ENCODE measurements at regions not wholly inside any gene's neighbourhood (a gene's known extent, or its start where the extent isn't known, plus 50 kb on each side); places are given as distances from the start of the nearest gene placed in this dataset.
"Not testable (repeated sequence)": the region's sequence is repeated elsewhere in the genome, so short reads cannot be mapped to it uniquely, and the experiment has no call there.

DNA sequence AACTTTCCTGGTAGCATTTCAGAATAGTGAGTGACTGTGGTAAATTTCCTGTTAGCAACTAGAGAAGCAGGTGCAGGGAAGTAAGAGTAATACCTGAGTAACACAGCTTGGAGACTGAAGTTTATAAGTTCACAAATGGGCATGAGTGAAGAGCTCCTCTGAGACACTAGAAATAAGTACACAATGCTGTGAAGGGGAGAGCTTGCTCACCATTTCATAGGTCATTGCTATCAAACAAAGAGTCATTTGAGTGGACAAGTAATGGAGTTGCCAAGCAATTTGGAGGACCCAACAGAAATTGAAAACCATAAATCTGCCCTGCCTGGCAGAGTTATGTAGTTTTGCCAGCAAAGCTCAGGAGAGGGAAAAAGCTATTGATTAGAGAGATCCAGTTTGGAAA lies 523.6 kb downstream of the TRAM1L1 start:
- Mint-ChIP-seq H3K36me3 (ENCODE audit: insufficient read depth) (no peaks in the 10 kb centered on the region), H3K9me3 (peaks cover 35% of the 10 kb centered on the region), H3K27me3 (no peaks in the 10 kb centered on the region), H3K4me1 (no peaks in the 10 kb centered on the region), H3K4me3 (no peak overlapping the region), H3K27ac (ENCODE audit: low read depth) (no peak overlapping the region)
- DNase-seq (ENCODE audit: low spot score in 2 of 2) (no peak), ATAC-seq (replicated peaks; ENCODE audit: extremely low read depth, poor library complexity, severe bottlenecking) (no peak)

DNA sequence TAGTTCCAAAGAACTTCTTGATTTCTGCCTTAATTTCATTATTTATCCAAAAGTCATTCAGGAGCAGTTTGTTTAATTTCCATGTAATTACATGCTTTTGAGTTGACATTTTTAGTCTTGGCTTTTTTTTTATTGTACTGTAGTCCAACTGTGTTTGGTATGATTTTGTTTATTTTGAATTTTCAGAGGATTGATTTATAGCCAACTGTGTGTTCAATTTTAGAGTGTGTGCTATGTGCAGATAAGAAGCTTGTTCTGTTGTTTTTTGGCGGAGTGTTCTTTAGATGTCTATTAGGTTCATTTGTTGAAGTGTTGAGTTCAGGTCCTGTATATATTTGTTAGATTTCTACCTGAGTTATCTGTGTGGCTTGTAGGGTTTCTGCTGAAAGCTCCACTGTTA lies 533.6 kb downstream of the TRAM1L1 start:
- H3K36me3 Mint-ChIP-seq (ENCODE audit: insufficient read depth), result no peaks in the 10 kb centered on the region
- no peaks in the 10 kb centered on the region for H3K27me3 Mint-ChIP-seq
- H3K4me3 Mint-ChIP-seq, result no peak overlapping the region
- DNase-seq (ENCODE audit: low spot score in 2 of 2) (no peak), ATAC-seq (replicated peaks; ENCODE audit: extremely low read depth, poor library complexity, severe bottlenecking) (no peak)
- no peaks in the 10 kb centered on the region for H3K4me1 Mint-ChIP-seq
- peaks cover 22% of the 10 kb centered on the region for H3K9me3 Mint-ChIP-seq
- no peak overlapping the region for H3K27ac Mint-ChIP-seq (ENCODE audit: low read depth)

DNA sequence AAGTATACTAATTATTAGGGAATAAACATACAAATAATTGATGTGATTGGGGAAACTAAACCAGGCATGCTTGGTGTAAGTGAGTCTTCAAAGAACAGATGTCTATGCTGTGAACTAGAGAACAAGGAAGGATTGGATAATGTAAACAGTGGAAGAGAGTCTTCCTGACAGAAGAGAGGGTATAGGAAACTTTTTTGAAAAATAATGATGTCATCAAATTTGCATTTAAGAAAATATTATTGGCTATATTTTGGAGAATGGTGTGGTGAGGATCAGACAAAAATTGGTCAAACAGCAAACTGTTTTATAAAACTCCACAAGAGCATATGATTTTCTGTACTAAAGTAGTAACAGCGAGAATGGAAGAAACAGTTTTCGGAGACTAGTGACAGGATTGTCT lies 537.7 kb downstream of the TRAM1L1 start:
- H3K36me3 Mint-ChIP-seq (ENCODE audit: insufficient read depth), result no peaks in the 10 kb centered on the region
- no peak overlapping the region for H3K4me3 Mint-ChIP-seq
- DNase-seq (ENCODE audit: low spot score in 2 of 2) (no peak), ATAC-seq (replicated peaks; ENCODE audit: extremely low read depth, poor library complexity, severe bottlenecking) (no peak)
- H3K27me3 Mint-ChIP-seq, result no peaks in the 10 kb centered on the region
- no peak overlapping the region for H3K27ac Mint-ChIP-seq (ENCODE audit: low read depth)
- H3K9me3 Mint-ChIP-seq, result peaks cover 27% of the 10 kb centered on the region
- no peaks in the 10 kb centered on the region for H3K4me1 Mint-ChIP-seq

DNA sequence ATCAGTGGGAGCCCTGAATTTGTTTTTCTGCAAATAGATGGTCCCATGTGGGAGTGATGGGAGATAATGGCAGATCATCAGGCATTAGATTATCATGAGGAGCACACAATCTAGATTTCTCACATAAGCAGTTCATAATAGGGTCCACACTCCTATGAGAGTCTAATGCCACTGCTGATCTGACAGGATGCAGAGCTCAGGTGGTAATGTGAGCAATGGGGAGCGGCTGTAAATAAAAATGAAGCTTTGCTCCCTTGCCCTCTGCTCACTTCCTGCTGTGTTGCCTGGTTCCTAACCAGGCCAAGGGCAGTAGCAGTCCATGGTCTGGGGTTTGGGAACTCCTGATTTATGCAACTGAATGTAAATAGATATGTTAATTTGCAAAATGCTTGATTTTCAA lies 538.6 kb downstream of the TRAM1L1 start:
- no peaks in the 10 kb centered on the region for H3K36me3 Mint-ChIP-seq (ENCODE audit: insufficient read depth)
- no peak overlapping the region for H3K27ac Mint-ChIP-seq (ENCODE audit: low read depth)
- DNase-seq (ENCODE audit: low spot score in 2 of 2), result no peak
- H3K27me3 Mint-ChIP-seq, result no peaks in the 10 kb centered on the region
- H3K4me3 Mint-ChIP-seq, result no peak overlapping the region
- ATAC-seq (replicated peaks; ENCODE audit: extremely low read depth, poor library complexity, severe bottlenecking), result no peak
- no peaks in the 10 kb centered on the region for H3K4me1 Mint-ChIP-seq
- H3K9me3 Mint-ChIP-seq, result peaks cover 31% of the 10 kb centered on the region

DNA sequence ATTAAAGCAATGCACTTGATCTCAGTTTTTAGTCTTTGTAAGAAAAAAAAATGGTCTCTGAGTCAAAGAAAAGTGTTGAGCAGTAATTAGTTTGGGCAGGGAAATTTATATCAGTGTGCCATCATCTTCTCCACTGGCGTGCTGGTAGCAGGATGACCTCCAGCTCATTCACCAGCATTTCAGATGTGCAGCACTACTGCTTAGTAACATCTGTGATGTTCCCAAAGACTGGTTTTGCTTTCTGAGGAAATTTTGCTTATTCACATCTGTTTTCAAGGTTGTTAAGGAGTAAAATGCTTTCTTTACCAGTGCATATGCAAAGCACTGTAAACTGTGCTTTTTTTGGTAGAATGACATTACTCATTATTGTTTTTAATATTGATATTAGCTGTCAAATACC lies 540.4 kb downstream of the TRAM1L1 start:
- H3K4me3 Mint-ChIP-seq, result no peak overlapping the region
- no peak overlapping the region for H3K27ac Mint-ChIP-seq (ENCODE audit: low read depth)
- DNase-seq (ENCODE audit: low spot score in 2 of 2), result no peak
- H3K4me1 Mint-ChIP-seq, result no peaks in the 10 kb centered on the region
- H3K36me3 Mint-ChIP-seq (ENCODE audit: insufficient read depth), result no peaks in the 10 kb centered on the region
- H3K9me3 Mint-ChIP-seq, result peaks cover 26% of the 10 kb centered on the region
- ATAC-seq (replicated peaks; ENCODE audit: extremely low read depth, poor library complexity, severe bottlenecking), result no peak
- no peaks in the 10 kb centered on the region for H3K27me3 Mint-ChIP-seq

DNA sequence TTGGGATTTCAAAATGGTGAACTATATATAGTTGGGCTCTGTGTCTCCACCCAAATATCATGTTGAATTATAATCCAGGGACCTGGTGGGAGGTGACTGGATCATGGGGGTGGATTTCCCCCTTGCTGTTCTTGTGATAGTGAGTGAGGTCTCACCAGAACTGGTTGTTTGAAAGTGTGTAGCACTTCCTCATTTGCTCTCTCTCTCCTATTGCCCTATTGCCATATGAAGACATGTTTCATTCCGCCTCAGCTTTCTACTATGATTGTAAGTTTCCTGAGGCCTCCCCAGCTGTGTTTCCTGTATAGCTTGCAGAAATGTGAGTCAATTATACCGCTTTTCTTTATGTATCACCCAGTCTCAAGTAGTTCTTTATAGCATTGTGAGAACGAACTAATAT lies 545.6 kb downstream of the TRAM1L1 start:
- H3K36me3 Mint-ChIP-seq (ENCODE audit: insufficient read depth), result no peaks in the 10 kb centered on the region
- ATAC-seq (replicated peaks; ENCODE audit: extremely low read depth, poor library complexity, severe bottlenecking), result no peak
- H3K9me3 Mint-ChIP-seq, result peaks cover 25% of the 10 kb centered on the region

DNA sequence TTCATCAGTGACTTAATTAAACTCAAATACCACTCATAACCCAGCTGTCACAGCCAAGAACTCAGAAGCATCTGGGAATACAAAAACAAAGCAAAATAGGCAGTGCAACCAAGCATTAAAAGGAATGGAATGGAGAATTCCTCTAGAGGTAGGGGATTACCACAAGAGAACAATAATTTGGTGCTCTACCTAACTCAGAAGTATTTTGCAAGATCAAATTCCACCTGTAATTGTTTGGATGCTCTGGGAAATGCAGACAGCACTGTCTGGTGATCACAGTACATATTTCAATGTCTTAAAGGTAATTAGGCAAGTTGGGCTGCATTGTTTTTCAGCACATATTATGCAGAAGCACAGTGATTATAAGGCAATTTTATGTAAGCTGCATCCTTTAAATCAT lies 547.5 kb downstream of the TRAM1L1 start:
- H3K27ac Mint-ChIP-seq (ENCODE audit: low read depth), result no peak overlapping the region
- H3K27me3 Mint-ChIP-seq, result no peaks in the 10 kb centered on the region
- H3K9me3 Mint-ChIP-seq, result peaks cover 19% of the 10 kb centered on the region
- ATAC-seq (replicated peaks; ENCODE audit: extremely low read depth, poor library complexity, severe bottlenecking) (no peak), DNase-seq (ENCODE audit: low spot score in 2 of 2) (no peak)
- H3K4me3 Mint-ChIP-seq, result no peak overlapping the region
- no peaks in the 10 kb centered on the region for H3K4me1 Mint-ChIP-seq
- H3K36me3 Mint-ChIP-seq (ENCODE audit: insufficient read depth), result no peaks in the 10 kb centered on the region

More for the DNA sequence above, 545.6 kb downstream of the TRAM1L1 start:
- Mint-ChIP-seq H3K4me1 (no peaks in the 10 kb centered on the region), H3K27me3 (no peaks in the 10 kb centered on the region), H3K4me3 (no peak overlapping the region), H3K27ac (ENCODE audit: low read depth) (no peak overlapping the region)
- no peak for DNase-seq (ENCODE audit: low spot score in 2 of 2)

DNA sequence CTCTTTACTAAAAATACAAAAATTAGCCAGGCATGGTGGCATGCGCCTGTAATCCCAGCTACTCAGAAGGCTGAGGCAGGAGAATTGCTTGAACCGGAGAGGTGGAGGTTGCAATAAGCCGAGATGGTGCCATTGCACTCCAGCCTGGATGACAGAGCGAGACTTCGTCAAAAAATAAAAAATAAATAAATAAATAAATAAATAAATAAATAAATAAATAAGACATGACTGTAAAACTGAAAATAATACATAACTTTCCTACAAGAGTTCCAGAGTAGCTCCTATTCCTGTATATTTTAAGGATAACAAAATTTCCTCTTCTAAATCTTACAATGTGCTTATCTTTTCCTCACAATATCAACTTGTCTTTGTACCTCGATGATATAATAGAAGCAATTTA lies 549.4 kb downstream of the TRAM1L1 start:
- ATAC-seq (replicated peaks; ENCODE audit: extremely low read depth, poor library complexity, severe bottlenecking); H3K27me3 Mint-ChIP-seq; H3K4me1 Mint-ChIP-seq; H3K27ac Mint-ChIP-seq (ENCODE audit: low read depth); DNase-seq (ENCODE audit: low spot score in 2 of 2); H3K4me3 Mint-ChIP-seq; H3K36me3 Mint-ChIP-seq (ENCODE audit: insufficient read depth): not testable (repeated sequence)
- peaks cover 14% of the 10 kb centered on the region for H3K9me3 Mint-ChIP-seq

DNA sequence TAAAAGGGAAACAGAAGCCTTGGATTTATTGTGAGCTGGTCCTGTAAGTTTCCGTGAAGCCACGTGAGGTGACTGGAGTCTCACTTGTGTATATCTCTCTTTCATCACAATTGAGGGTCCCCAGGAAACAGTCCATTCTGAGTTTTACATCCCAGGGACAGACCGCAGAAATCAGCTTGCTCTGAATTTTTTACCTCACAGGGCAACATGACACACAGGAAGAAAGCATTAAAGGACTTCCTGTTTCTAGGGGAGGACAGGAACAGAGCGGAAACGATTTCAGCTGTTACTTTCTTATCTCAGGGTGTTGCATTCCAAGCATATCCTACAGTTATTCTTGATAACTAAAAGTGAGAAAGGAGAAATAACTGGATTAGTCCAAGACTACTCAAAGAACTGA lies 553.5 kb downstream of the TRAM1L1 start:
- H3K36me3 Mint-ChIP-seq (ENCODE audit: insufficient read depth), result no peaks in the 10 kb centered on the region
- H3K4me1 Mint-ChIP-seq, result no peaks in the 10 kb centered on the region
- no peak for DNase-seq (ENCODE audit: low spot score in 2 of 2)
- no peak overlapping the region for H3K4me3 Mint-ChIP-seq
- H3K27ac Mint-ChIP-seq (ENCODE audit: low read depth), result no peak overlapping the region
- no peak for ATAC-seq (replicated peaks; ENCODE audit: extremely low read depth, poor library complexity, severe bottlenecking)
- no peaks in the 10 kb centered on the region for H3K27me3 Mint-ChIP-seq
- peaks cover 16% of the 10 kb centered on the region for H3K9me3 Mint-ChIP-seq

DNA sequence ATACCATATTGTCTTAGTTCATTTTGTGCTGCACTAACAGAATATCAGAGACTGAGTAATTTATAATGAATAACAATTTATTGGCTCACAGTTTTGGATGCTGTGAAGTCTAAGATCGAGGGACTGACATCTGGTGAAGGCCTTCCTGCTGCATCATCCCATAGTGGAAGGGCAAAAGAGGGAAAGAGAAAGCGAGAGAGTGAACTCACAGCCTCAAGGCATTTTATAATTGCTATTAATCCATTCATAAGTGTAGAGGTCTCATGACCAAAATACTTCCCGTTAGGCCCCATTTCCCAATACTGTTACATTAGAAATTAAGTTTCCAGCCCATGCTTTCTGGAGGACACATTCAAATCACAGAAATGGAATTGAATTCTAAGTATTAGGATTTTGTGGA lies 554.4 kb downstream of the TRAM1L1 start:
- H3K4me1 Mint-ChIP-seq, result no peaks in the 10 kb centered on the region
- no peaks in the 10 kb centered on the region for H3K36me3 Mint-ChIP-seq (ENCODE audit: insufficient read depth)
- no peak for DNase-seq (ENCODE audit: low spot score in 2 of 2)
- no peaks in the 10 kb centered on the region for H3K27me3 Mint-ChIP-seq
- H3K4me3 Mint-ChIP-seq, result no peak overlapping the region
- H3K9me3 Mint-ChIP-seq, result peaks cover 16% of the 10 kb centered on the region
- ATAC-seq (replicated peaks; ENCODE audit: extremely low read depth, poor library complexity, severe bottlenecking), result no peak
- no peak overlapping the region for H3K27ac Mint-ChIP-seq (ENCODE audit: low read depth)

DNA sequence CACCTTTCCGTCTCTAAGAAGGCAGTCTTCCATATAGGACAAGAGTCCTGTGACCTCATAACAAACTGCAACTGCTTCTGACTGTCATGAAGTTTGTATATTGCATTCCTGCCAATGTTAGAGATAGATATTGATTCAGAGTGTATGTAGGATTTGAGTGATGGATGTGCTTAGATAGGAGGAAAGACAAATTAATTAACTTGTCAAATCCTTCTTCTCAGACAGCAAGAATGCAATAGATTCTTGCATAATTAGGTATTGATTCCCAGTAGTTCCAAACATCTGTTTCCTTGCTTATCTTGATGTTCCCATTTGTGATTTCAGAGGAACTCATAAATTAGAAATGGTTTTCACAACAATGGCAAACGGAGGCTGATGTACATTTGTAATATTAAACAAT lies 555.3 kb downstream of the TRAM1L1 start:
- no peak for ATAC-seq (replicated peaks; ENCODE audit: extremely low read depth, poor library complexity, severe bottlenecking)
- no peaks in the 10 kb centered on the region for H3K4me1 Mint-ChIP-seq
- H3K9me3 Mint-ChIP-seq, result peaks cover 16% of the 10 kb centered on the region
- no peaks in the 10 kb centered on the region for H3K27me3 Mint-ChIP-seq
- H3K36me3 Mint-ChIP-seq (ENCODE audit: insufficient read depth), result no peaks in the 10 kb centered on the region
- DNase-seq (ENCODE audit: low spot score in 2 of 2), result no peak
- H3K4me3 Mint-ChIP-seq, result no peak overlapping the region
- no peak overlapping the region for H3K27ac Mint-ChIP-seq (ENCODE audit: low read depth)

DNA sequence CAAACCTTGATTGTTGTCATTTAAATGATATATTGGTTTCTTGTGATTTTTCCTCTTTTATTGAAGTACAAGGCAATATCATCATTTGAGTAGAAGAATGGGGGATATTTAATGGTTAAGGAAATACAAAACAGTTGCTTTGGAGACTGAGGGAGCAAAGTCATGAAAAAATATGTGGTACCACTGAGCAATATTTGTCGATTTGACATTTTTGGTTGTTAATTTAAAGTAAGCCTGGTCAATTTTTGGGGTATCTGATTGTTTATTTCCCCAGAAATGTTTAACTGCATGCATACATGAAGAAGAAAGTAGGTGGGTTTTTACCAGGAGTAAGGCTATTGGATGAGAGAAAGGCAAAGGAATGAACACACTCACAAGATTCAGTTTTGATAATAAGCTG lies 556.2 kb downstream of the TRAM1L1 start:
- no peaks in the 10 kb centered on the region for H3K27me3 Mint-ChIP-seq
- ATAC-seq (replicated peaks; ENCODE audit: extremely low read depth, poor library complexity, severe bottlenecking), result no peak
- H3K36me3 Mint-ChIP-seq (ENCODE audit: insufficient read depth), result no peaks in the 10 kb centered on the region
- H3K9me3 Mint-ChIP-seq, result peaks cover 16% of the 10 kb centered on the region
- no peak overlapping the region for H3K27ac Mint-ChIP-seq (ENCODE audit: low read depth)
- H3K4me3 Mint-ChIP-seq, result no peak overlapping the region
- H3K4me1 Mint-ChIP-seq, result no peaks in the 10 kb centered on the region
- DNase-seq (ENCODE audit: low spot score in 2 of 2), result no peak

DNA sequence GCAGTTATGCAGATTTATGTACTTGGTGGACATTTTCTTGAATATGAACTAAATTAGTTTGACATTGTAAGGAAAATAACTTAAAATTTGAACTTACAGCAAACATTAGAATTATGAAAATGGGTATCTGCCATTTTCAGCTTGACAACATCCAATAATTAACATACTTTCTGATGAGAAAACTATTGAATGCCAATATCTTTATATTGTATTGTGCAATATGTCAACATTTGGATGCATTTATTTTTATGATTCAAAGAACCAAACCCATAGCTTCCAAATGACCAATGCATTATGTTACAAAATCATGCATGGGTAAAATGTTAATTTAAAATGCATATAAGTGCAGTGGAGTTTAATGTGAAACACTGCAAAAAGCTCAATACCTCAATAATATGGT lies 562.5 kb downstream of the TRAM1L1 start:
- ATAC-seq (replicated peaks; ENCODE audit: extremely low read depth, poor library complexity, severe bottlenecking) (no peak), DNase-seq (ENCODE audit: low spot score in 2 of 2) (no peak)
- H3K9me3 Mint-ChIP-seq, result peaks cover 20% of the 10 kb centered on the region
- H3K4me3 Mint-ChIP-seq, result no peak overlapping the region
- H3K27ac Mint-ChIP-seq (ENCODE audit: low read depth), result no peak overlapping the region
- no peaks in the 10 kb centered on the region for H3K4me1 Mint-ChIP-seq
- no peaks in the 10 kb centered on the region for H3K27me3 Mint-ChIP-seq
- peaks cover 2% of the 10 kb centered on the region for H3K36me3 Mint-ChIP-seq (ENCODE audit: insufficient read depth)

DNA sequence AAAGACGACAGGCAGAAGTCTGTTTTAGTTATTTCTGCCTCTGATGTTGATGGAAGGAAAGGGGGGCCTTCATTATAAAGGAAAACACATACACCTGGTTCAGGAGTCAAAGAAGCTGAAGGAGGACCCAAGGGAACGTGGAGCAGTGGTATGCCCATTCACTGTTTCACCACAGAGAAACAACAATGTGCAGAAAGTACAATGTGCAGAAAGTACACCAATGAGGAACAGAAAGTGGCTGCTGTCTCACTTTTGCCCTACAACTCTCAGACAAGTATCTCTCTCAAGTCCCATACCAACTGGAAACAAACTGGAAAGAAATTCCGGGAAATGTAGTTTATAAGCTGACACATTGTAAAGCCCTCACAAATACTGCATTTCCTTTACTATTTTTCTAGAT lies 564.5 kb downstream of the TRAM1L1 start:
- no peak for DNase-seq (ENCODE audit: low spot score in 2 of 2)
- Mint-ChIP-seq H3K27ac (ENCODE audit: low read depth) (no peak overlapping the region), H3K9me3 (peaks cover 25% of the 10 kb centered on the region), H3K36me3 (ENCODE audit: insufficient read depth) (peaks cover 2% of the 10 kb centered on the region), H3K27me3 (no peaks in the 10 kb centered on the region), H3K4me3 (no peak overlapping the region), H3K4me1 (no peaks in the 10 kb centered on the region)
- ATAC-seq (replicated peaks; ENCODE audit: extremely low read depth, poor library complexity, severe bottlenecking), result no peak
